ENCODE measurements at regions not wholly inside any gene's neighbourhood (a gene's known extent, or its start where the extent isn't known, plus 50 kb on each side); places are given as distances from the start of the nearest gene placed in this dataset.
A peak's percentile ranks its signal among the peaks of the same experiment; 100 is the strongest.

DNA sequence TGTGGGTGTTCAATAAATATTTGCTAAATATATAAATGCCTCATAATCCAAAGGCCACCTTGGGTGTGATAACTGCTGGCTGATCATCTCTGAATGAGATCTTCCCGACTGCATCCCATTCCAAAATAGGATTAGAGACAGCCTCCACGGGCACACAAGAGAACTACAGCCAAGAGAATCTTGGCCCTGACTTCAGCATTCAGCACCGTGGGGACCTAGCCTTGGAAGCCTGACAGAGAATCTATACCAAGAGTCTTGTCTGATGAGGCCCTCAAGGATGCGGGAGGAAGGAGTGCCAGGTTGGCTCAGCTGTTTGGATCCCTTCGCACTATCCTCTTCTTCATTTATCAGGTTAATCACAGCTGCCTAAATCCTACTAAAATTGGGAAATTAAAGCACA is 85.8 kb downstream of the RBM43 start:
- Histone ChIP-seq H3K27me3 (ENCODE audit: insufficient read depth, low read length) (no peaks in the 10 kb centered on the region), H2BK12ac (ENCODE audit: insufficient read length, low read depth, low read length) (no peak overlapping the region), H2AFZ (ENCODE audit: low read length) (no peak overlapping the region), H3K23ac (ENCODE audit: insufficient read length, low read depth, low read length) (no peak overlapping the region), H2BK15ac (ENCODE audit: low read depth, low read length) (no peak overlapping the region), H3K14ac (ENCODE audit: insufficient read depth, low read length) (no peak overlapping the region), H3K9me3 (ENCODE audit: control insufficient read depth, low read depth, low read length) (no peaks in the 10 kb centered on the region), H3K4me2 (ENCODE audit: insufficient read depth, insufficient read length, low read length) (no peak overlapping the region), H3K18ac (ENCODE audit: insufficient read length, low read depth, low read length) (no peak overlapping the region), H3K9ac (ENCODE audit: extremely low read depth, insufficient read length, low read length) (no peak overlapping the region), H4K91ac (ENCODE audit: insufficient read length, low read depth, low read length) (no peak overlapping the region), H3K4ac (ENCODE audit: low read depth, low read length) (no peak overlapping the region), H4K8ac (replicated peaks; ENCODE audit: insufficient read length, low read depth, low read length) (no peak overlapping the region), H2BK120ac (ENCODE audit: low read depth, low read length, poor library complexity, severe bottlenecking) (no peak overlapping the region), H3K79me2 (ENCODE audit: insufficient read depth, low read length) (no peaks in the 10 kb centered on the region), H4K20me1 (ENCODE audit: control insufficient read depth, insufficient read depth, insufficient read length) (no peaks in the 10 kb centered on the region), H2BK20ac (ENCODE audit: low read depth, low read length, poor library complexity, severe bottlenecking) (no peak overlapping the region), H3K4me1 (ENCODE audit: insufficient read depth, low read length) (peaks cover 12% of the 10 kb centered on the region; the same call in 1 of the 2 replicates), H3K27ac (ENCODE audit: insufficient read length, low read depth, low read length) (no peak overlapping the region), H3K23me2 (ENCODE audit: insufficient read length, low read depth, low read length, poor library complexity, severe bottlenecking) (no peaks in the 10 kb centered on the region), H3K56ac (ENCODE audit: insufficient read length, low read depth, low read length) (no peak overlapping the region), H3T11ph (ENCODE audit: low read length) (no peak overlapping the region), H4K5ac (ENCODE audit: insufficient read length, low read depth, low read length) (no peak overlapping the region), H2AK5ac (ENCODE audit: insufficient read length, low read length) (no peak overlapping the region), H2BK5ac (ENCODE audit: insufficient read length, low read length) (no peak overlapping the region), H3K79me1 (ENCODE audit: insufficient read depth, low read depth, low read length, poor library complexity, severe bottlenecking) (no peaks in the 10 kb centered on the region)
- no peaks in the 10 kb centered on the region for H3K27me3 Mint-ChIP-seq (ENCODE audit: low read depth)
- no peaks in the 10 kb centered on the region for H3K9me3 Mint-ChIP-seq
- peaks cover 41 to 49% of the 10 kb centered on the region in 2 experiments for H3K4me1 Mint-ChIP-seq
- peak overlapping the region in 2 of 3 experiments; percentile 36 to 58; a peak in 4 of 7 replicates for H3K27ac Mint-ChIP-seq
- DNase-seq = no peak
- no peak overlapping the region for H3K4me3 Mint-ChIP-seq
- TF ChIP-seq, protein P1, sequence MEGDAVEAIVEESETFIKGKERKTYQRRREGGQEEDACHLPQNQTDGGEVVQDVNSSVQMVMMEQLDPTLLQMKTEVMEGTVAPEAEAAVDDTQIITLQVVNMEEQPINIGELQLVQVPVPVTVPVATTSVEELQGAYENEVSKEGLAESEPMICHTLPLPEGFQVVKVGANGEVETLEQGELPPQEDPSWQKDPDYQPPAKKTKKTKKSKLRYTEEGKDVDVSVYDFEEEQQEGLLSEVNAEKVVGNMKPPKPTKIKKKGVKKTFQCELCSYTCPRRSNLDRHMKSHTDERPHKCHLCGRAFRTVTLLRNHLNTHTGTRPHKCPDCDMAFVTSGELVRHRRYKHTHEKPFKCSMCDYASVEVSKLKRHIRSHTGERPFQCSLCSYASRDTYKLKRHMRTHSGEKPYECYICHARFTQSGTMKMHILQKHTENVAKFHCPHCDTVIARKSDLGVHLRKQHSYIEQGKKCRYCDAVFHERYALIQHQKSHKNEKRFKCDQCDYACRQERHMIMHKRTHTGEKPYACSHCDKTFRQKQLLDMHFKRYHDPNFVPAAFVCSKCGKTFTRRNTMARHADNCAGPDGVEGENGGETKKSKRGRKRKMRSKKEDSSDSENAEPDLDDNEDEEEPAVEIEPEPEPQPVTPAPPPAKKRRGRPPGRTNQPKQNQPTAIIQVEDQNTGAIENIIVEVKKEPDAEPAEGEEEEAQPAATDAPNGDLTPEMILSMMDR (conservative IDR thresholded peaks at IDR 0.05) = no peak
- no peaks in the 10 kb centered on the region for H3K36me3 Mint-ChIP-seq (ENCODE audit: insufficient read depth in 1 of 3, low read depth in 3 of 3)
- whole genome bisulfite sequencing (ENCODE audit: extremely low coverage, insufficient read length, low lambda C conversion rate) = no CpG with 5 or more reads among the region's 5 CpGs

Data from H9 (cell line).